ENCODE measurements at regions not wholly inside any gene's neighbourhood (a gene's known extent, or its start where the extent isn't known, plus 50 kb on each side); places are given as distances from the start of the nearest gene placed in this dataset.

DNA sequence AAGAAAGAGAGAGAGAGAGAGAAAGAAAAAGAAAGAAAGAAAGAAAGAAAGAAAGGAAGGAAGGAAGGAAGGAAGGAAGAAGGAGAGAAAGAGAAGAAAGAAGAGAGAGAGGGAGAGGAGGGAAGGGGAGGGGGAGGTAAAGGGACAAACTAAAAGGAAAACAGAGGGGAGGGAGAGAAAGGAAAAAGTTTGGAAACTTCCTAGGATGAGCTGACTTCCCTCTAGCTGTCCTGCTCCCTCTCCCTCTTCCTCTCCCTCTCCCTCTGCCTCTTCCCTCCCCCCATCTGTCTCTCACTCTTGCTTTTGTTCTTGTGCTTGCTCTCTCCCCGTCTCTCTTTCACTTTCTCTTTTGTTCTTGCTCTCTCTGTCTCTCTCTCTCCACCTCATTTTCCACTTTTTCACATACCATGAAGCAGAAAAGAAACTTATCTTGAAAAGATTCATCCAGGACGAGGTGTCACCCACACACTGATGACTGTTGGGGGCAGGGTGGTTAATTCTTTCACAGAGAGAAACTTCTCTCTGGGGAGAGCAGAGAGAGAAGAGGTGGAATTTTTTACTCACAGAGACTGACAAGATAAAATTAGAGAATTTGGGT is 56.4 kb upstream of the DUSP22 start:
- TF ChIP-seq, protein P1, sequence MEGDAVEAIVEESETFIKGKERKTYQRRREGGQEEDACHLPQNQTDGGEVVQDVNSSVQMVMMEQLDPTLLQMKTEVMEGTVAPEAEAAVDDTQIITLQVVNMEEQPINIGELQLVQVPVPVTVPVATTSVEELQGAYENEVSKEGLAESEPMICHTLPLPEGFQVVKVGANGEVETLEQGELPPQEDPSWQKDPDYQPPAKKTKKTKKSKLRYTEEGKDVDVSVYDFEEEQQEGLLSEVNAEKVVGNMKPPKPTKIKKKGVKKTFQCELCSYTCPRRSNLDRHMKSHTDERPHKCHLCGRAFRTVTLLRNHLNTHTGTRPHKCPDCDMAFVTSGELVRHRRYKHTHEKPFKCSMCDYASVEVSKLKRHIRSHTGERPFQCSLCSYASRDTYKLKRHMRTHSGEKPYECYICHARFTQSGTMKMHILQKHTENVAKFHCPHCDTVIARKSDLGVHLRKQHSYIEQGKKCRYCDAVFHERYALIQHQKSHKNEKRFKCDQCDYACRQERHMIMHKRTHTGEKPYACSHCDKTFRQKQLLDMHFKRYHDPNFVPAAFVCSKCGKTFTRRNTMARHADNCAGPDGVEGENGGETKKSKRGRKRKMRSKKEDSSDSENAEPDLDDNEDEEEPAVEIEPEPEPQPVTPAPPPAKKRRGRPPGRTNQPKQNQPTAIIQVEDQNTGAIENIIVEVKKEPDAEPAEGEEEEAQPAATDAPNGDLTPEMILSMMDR (conservative IDR thresholded peaks at IDR 0.05; ENCODE audit: low read depth, low read length): no peak
- TF ChIP-seq EZH2 (IDR thresholded peaks at IDR 0.05; ENCODE audit: borderline replicate concordance, low read depth, low read length, poor library complexity, severe bottlenecking): no peak

Measured in A673 (cell line).